ENCODE measurements at regions not wholly inside any gene's neighbourhood (a gene's known extent, or its start where the extent isn't known, plus 50 kb on each side); places are given as distances from the start of the nearest gene placed in this dataset.

DNA sequence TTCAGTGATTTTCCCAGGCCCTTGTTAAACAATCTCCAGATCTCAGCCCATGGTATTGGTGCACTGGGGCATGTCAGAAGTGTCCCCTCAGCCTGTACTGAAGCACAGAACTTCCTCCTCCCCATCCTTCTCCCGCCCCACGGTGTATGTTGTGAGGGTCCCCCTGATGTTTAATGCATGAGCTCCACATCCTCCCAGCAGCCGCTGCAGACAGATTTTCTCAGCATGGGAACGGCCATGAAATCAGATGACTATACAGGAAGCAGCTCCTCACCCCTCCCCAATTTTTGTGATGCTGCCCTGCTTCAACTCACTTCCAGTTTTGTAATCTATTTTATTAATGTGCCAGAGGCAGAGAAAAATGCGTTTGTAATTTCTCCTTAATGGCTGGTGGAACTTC is 406.0 kb downstream of the MIAT start:
- no peaks in the 10 kb centered on the region for H3K27me3 ChIP-seq (ENCODE audit: insufficient read depth, low read depth, severe bottlenecking)
- H3K27ac ChIP-seq, result no peak overlapping the region
- H3K4me3 ChIP-seq (ENCODE audit: low read depth, low read length), result no peak overlapping the region
- no peak for DNase-seq
- no peaks in the 10 kb centered on the region for H3K9me3 ChIP-seq (ENCODE audit: severe bottlenecking)
- H3K36me3 ChIP-seq, result no peaks in the 10 kb centered on the region
- TF ChIP-seq, protein P1, sequence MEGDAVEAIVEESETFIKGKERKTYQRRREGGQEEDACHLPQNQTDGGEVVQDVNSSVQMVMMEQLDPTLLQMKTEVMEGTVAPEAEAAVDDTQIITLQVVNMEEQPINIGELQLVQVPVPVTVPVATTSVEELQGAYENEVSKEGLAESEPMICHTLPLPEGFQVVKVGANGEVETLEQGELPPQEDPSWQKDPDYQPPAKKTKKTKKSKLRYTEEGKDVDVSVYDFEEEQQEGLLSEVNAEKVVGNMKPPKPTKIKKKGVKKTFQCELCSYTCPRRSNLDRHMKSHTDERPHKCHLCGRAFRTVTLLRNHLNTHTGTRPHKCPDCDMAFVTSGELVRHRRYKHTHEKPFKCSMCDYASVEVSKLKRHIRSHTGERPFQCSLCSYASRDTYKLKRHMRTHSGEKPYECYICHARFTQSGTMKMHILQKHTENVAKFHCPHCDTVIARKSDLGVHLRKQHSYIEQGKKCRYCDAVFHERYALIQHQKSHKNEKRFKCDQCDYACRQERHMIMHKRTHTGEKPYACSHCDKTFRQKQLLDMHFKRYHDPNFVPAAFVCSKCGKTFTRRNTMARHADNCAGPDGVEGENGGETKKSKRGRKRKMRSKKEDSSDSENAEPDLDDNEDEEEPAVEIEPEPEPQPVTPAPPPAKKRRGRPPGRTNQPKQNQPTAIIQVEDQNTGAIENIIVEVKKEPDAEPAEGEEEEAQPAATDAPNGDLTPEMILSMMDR (IDR thresholded peaks at IDR 0.05; ENCODE audit: low read depth, low read length), result no peak

DNA sequence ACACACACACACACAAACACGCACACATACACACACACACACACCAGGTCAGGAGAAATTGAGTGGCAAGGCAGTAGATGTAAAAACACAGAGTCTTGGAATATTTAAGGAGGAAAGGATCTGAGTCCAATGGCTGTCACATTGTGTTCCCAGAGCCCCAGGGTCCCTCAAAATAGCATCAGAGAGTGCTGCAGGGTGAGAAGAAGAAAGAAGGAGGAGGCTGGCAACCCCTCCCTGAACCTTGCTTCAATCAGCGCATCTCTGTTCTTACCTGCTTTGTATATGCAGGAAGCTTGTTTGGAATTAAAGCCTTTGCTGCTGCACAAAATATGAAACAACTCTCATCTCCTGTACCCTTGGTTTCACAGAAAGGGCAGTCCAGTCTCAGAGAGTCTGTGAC is 406.5 kb downstream of the MIAT start:
- Histone ChIP-seq H3K27ac (no peak overlapping the region), H3K9me3 (ENCODE audit: severe bottlenecking) (no peaks in the 10 kb centered on the region), H3K36me3 (no peaks in the 10 kb centered on the region), H3K27me3 (ENCODE audit: insufficient read depth, low read depth, severe bottlenecking) (no peaks in the 10 kb centered on the region), H3K4me3 (ENCODE audit: low read depth, low read length) (no peak overlapping the region)
- TF ChIP-seq, protein P1 (IDR thresholded peaks at IDR 0.05; ENCODE audit: low read depth, low read length), result no peak
- no peak for DNase-seq

DNA sequence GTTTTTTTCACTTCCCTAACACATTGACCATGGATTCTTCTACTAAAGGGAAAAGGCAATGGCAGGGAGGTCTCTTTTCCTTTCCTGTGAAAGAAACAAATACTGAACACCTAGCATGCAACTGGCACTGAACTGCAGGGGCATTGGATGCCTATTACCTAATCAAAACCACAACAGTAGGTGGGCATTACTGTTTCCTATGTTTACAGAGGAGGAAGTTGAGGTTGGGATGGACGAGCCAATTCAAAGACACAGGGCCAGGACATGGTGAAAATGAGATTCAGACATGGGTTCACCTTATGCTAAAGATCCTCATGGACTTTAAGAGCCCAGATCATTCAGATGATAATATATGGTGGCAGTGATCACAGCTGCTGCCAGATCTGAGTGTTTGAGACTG is 407.0 kb downstream of the MIAT start:
- no peaks in the 10 kb centered on the region for H3K36me3 ChIP-seq
- TF ChIP-seq, protein P1 (IDR thresholded peaks at IDR 0.05; ENCODE audit: low read depth, low read length), result no peak
- H3K4me3 ChIP-seq (ENCODE audit: low read depth, low read length), result no peak overlapping the region
- H3K27me3 ChIP-seq (ENCODE audit: insufficient read depth, low read depth, severe bottlenecking), result no peaks in the 10 kb centered on the region
- H3K9me3 ChIP-seq (ENCODE audit: severe bottlenecking), result no peaks in the 10 kb centered on the region
- H3K27ac ChIP-seq, result no peak overlapping the region
- DNase-seq, result no peak

DNA sequence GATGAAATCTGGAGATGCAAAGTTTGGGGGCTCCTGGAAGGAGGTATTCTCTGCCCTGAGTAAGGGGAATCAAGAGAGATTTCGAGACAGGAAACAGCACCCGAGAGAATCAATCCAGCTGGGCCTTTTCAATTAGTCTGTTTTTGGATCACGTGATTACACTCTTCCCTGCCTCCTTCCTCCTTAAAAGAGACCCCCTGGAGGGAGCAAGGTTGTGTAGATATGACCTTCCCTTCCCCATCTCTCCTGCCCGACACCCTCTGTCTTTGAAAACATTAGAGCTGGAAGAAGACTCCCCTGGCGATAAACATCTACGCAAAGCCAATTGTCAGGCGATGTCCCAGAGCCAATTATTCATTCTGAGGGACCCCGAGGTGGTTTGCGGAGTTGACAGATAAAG is 407.9 kb downstream of the MIAT start:
- TF ChIP-seq, protein P1 (IDR thresholded peaks at IDR 0.05; ENCODE audit: low read depth, low read length), result no peak
- Histone ChIP-seq H3K9me3 (ENCODE audit: severe bottlenecking) (no peaks in the 10 kb centered on the region), H3K27ac (no peak overlapping the region), H3K4me3 (ENCODE audit: low read depth, low read length) (no peak overlapping the region), H3K36me3 (no peaks in the 10 kb centered on the region), H3K27me3 (ENCODE audit: insufficient read depth, low read depth, severe bottlenecking) (no peaks in the 10 kb centered on the region)
- no peak for DNase-seq

DNA sequence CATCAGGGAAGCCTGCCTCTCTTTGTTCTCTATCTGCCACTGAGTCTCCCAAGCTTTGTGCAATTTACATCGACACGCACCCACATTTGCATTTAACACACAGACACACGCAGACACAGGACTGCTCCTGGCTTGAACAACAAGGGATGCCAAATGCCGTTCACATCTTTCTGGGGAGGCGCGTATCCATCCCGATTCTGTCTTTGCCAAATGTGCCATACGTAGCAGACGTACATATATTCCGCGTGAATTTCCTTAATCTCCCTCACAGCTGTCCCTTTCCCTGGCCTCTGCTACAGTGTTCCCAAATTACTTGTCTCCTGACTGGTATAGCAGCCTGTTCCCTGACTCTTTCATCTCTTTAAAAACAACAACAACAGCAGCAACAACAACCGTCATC is 409.5 kb downstream of the MIAT start:
- no peaks in the 10 kb centered on the region for H3K9me3 ChIP-seq (ENCODE audit: severe bottlenecking)
- no peak overlapping the region for H3K4me3 ChIP-seq (ENCODE audit: low read depth, low read length)
- no peak for DNase-seq
- TF ChIP-seq, protein P1 (IDR thresholded peaks at IDR 0.05; ENCODE audit: low read depth, low read length), result no peak
- no peak overlapping the region for H3K27ac ChIP-seq
- H3K27me3 ChIP-seq (ENCODE audit: insufficient read depth, low read depth, severe bottlenecking), result no peaks in the 10 kb centered on the region
- no peaks in the 10 kb centered on the region for H3K36me3 ChIP-seq

DNA sequence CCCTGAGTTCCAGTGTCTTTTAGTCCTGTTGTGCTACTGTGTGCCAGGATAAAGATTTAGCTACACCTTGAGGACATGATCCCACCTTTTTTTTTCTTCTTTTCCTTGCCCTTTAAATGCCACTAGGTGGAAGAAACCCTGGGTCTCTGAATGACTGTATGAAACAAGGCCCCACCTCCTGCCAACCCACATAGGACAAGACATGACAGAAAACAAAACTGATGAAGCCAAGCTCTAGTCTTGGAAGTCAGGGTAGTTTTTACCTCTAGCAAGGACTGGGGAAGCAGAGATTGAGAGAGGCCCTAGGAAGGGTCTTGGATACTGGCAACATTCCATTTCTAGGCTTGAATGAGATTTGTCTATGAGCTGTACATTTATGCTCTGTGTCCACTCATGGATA is 410.7 kb downstream of the MIAT start:
- no peak overlapping the region for H3K27ac ChIP-seq
- H3K36me3 ChIP-seq, result no peaks in the 10 kb centered on the region
- DNase-seq, result no peak
- no peak overlapping the region for H3K4me3 ChIP-seq (ENCODE audit: low read depth, low read length)
- TF ChIP-seq, protein P1 (IDR thresholded peaks at IDR 0.05; ENCODE audit: low read depth, low read length), result no peak
- H3K9me3 ChIP-seq (ENCODE audit: severe bottlenecking), result no peaks in the 10 kb centered on the region
- no peaks in the 10 kb centered on the region for H3K27me3 ChIP-seq (ENCODE audit: insufficient read depth, low read depth, severe bottlenecking)
